Ascending aorta (tissue), 2 donors: ENCODE measurements at regions not wholly inside any gene's neighbourhood (a gene's known extent, or its start where the extent isn't known, plus 50 kb on each side); places are given as distances from the start of the nearest gene placed in this dataset.

ENCODE experiments used
- DNase-seq, 2 donors: peaks; one replicate each; pipeline ENCODE4 v3.0.0-alpha.2; 2019; ENCODE audit warnings: low spot score in 2 of 2
- H3K27ac ChIP-seq, 2 donors: fragments of 200-600 bp; sonication (generic); one replicate each; pipeline ENCODE4 v1.5.1; 2016 to 2017; ENCODE audit warnings: mild to moderate bottlenecking in 1 of 2
- H3K27me3 ChIP-seq: fragments of 200-600 bp; sonication (generic); one replicate; pipeline ENCODE4 v1.5.1; 2017
- H3K36me3 ChIP-seq, 2 donors: fragments of 200-600 bp; sonication (generic); one replicate each; pipeline ENCODE4 v1.5.1; 2016
- H3K4me1 ChIP-seq, 2 donors: fragments of 200-600 bp; sonication (generic); one replicate each; pipeline ENCODE4 v1.5.1; 2016 to 2017; ENCODE audit warnings: mild to moderate bottlenecking in 1 of 2
- H3K4me3 ChIP-seq, 2 donors: fragments of 200-600 bp; sonication (generic); one replicate each; pipeline ENCODE4 v1.5.1; 2016 to 2017; ENCODE audit warnings: mild to moderate bottlenecking in 1 of 2
- H3K9me3 ChIP-seq, 2 donors: fragments of 200-600 bp; sonication (generic); one replicate each; pipeline ENCODE4 v1.5.1; 2016
- CTCF ChIP-seq, 3 experiments: fragments of 200-600 bp in 2 of 3; fragments of 450-650 bp in 1 of 3; sonication (generic) in 2 of 3; IDR thresholded peaks; one replicate each; pipeline ENCODE4 v1.5.1; 2016 to 2019; ENCODE audit warnings: antibody characterized with exemption in 3 of 3, mild to moderate bottlenecking in 1 of 3, moderate library complexity in 1 of 3
- intact Hi-C: fragments of 100-400 bp; cut with DNase I; formaldehyde crosslinking; loops from one replicate; pipeline ENCODE4 v1.15.1; 2023

DNA sequence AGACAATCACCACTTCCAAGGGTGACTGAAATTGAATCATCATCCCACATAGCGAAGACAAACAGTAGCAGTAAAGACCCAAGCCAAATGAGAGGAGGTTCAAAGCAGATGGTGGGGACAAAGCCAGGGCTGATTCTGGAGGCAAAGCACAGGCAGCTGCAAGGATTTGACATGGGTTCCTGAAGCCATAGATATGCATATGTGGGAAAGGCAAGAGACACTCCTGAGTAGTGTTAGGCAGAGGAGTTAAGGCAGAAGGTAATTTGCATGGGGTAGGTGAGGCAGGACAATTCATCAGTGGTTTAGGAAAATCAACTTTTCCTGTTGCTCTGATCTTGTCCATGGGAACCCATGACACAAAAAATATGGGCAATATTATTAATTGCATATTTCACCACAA is 462.8 kb downstream of the FAM181B start:
- H3K4me1 ChIP-seq, result no peaks in the 10 kb centered on the region
- H3K9me3 ChIP-seq, result no peaks in the 10 kb centered on the region
- no peak for TF ChIP-seq CTCF (IDR thresholded peaks at IDR 0.05)
- no peak overlapping the region for H3K27ac ChIP-seq
- intact Hi-C loops, result no loop called here
- H3K36me3 ChIP-seq, result no peaks in the 10 kb centered on the region
- DNase-seq, result no peak
- H3K4me3 ChIP-seq, result no peak overlapping the region
- H3K27me3 ChIP-seq, result no peaks in the 10 kb centered on the region

- no peak for DNase-seq
These were observed 465.0 kb downstream of the FAM181B start for GRCh38 chr11:82268627-82269026.

DNA sequence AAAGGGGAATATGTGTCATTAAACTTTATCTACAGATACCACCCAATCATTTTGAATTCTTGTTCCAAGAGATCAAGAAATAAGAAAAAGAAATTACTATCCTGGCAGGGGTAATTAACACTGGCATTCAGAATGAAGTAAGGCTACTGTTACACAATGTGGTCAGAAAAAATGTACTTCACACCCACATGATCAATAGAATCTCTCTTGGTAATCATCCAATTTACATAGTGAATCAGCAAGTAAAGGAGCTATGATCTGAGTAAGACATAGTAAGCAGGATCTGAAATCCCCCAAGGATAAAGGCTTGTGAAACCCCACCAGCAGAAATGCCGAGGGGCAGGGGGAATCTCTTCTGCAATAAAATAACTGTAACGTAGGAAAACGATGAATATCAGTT is 466.5 kb downstream of the FAM181B start:
- H3K4me3 ChIP-seq, result no peak overlapping the region
- H3K36me3 ChIP-seq, result no peaks in the 10 kb centered on the region
- intact Hi-C loops, result no loop called here
- DNase-seq, result no peak
- no peak for TF ChIP-seq CTCF (IDR thresholded peaks at IDR 0.05)
- H3K27ac ChIP-seq, result no peak overlapping the region
- H3K27me3 ChIP-seq, result no peaks in the 10 kb centered on the region
- H3K9me3 ChIP-seq, result no peaks in the 10 kb centered on the region
- no peaks in the 10 kb centered on the region for H3K4me1 ChIP-seq

More at GRCh38 chr11:82268627-82269026, 465.0 kb downstream of the FAM181B start:
- no peaks in the 10 kb centered on the region for H3K9me3 ChIP-seq
- intact Hi-C loops, result no loop called here
- no peak overlapping the region for H3K27ac ChIP-seq
- H3K4me1 ChIP-seq, result no peaks in the 10 kb centered on the region
- H3K4me3 ChIP-seq, result no peak overlapping the region
- no peaks in the 10 kb centered on the region for H3K36me3 ChIP-seq
- no peak for TF ChIP-seq CTCF (IDR thresholded peaks at IDR 0.05)
- no peaks in the 10 kb centered on the region for H3K27me3 ChIP-seq

DNA sequence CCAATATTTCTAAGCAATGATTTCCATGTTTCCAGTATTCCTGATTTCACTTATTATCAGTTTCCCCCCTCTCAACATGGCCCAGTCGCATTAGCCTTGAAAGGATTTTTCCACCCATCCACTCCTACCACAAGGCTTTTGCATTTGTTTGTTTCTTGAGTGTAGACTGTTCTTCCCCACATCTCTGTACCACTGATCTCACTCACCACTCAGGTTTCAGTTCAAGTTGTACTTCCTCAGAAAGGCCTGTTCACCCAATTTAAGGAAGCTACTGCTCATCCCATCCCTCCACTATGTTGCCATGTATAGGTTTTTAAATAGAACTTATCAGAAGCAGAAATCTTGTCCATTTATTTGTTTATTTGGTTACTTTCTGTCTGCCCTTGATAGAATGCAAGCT is 472.3 kb downstream of the FAM181B start:
- intact Hi-C loops, result no loop called here
- no peak overlapping the region for H3K27ac ChIP-seq
- DNase-seq, result no peak
- no peaks in the 10 kb centered on the region for H3K9me3 ChIP-seq
- no peaks in the 10 kb centered on the region for H3K36me3 ChIP-seq
- H3K4me3 ChIP-seq, result no peak overlapping the region
- TF ChIP-seq CTCF (IDR thresholded peaks at IDR 0.05), result no peak
- H3K4me1 ChIP-seq, result no peaks in the 10 kb centered on the region
- no peaks in the 10 kb centered on the region for H3K27me3 ChIP-seq

DNA sequence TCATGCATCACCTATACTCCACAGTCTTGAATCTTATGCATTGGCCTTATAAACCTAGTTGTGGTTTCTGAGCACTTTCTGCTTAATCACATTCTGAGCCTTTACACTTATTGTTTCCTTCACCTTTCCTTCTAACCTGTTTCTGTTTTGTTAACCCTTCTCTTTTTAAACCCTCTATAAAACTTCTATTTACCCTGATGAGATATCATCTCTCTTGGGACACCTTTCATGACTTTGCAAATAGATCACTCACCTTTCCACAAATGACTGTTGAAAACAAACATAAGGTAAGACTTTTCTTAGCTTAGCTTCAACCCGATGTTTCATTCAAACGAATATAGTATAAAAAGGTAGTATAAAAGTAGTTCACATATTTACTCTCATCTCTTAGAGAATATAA is 483.6 kb downstream of the FAM181B start:
- intact Hi-C loops, result no loop called here
- DNase-seq, result no peak
- no peaks in the 10 kb centered on the region for H3K27me3 ChIP-seq
- H3K4me3 ChIP-seq, result no peak overlapping the region
- no peaks in the 10 kb centered on the region for H3K4me1 ChIP-seq
- H3K36me3 ChIP-seq, result no peaks in the 10 kb centered on the region
- no peaks in the 10 kb centered on the region for H3K9me3 ChIP-seq
- no peak overlapping the region for H3K27ac ChIP-seq
- TF ChIP-seq CTCF (IDR thresholded peaks at IDR 0.05), result no peak

DNA sequence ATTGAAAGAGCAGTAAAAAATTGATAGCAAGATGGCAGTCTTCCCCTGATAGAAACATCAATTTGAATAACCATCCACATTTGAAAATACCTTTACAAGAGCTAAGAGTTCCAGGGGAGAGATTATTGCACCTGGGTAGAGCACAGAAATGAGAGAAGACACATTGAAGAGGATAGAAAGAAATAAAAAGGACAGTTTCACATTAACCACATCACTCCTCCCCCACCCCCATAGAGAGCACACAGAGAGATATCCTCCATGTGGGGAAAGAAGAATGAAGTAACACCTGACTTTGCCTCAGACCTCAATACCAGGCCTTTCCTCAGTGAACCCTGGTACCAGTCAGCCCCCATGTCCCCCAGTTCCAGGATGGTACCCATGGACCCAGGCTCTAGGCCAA is 486.7 kb downstream of the FAM181B start:
- intact Hi-C loops, result no loop called here
- no peak for DNase-seq
- Histone ChIP-seq H3K27me3 (no peaks in the 10 kb centered on the region), H3K9me3 (no peaks in the 10 kb centered on the region), H3K4me3 (no peak overlapping the region), H3K27ac (no peak overlapping the region), H3K4me1 (no peaks in the 10 kb centered on the region), H3K36me3 (no peaks in the 10 kb centered on the region)
- TF ChIP-seq CTCF (IDR thresholded peaks at IDR 0.05), result no peak
